GM13976 (cell line): ENCODE measurements at regions not wholly inside any gene's neighbourhood (a gene's known extent, or its start where the extent isn't known, plus 50 kb on each side); places are given as distances from the start of the nearest gene placed in this dataset.

Experiments
- DNase-seq: peaks from one replicate; pipeline ENCODE4 v3.0.0; 2012; ENCODE audit warnings: low spot score
- in situ Hi-C: fragments of 300-500 bp; cut with MboI; formaldehyde crosslinking; loops from one replicate; pipeline ENCODE4 v1.12.0; 2022; ENCODE audit warnings: low sequenced_read_pairs, mixed read lengths, inconsistent platforms; ENCODE audit not compliant: unreplicated experiment
- TF ChIP-seq, protein P1 (sequence below): IDR thresholded peaks from 2 replicates; pipeline ENCODE4 v1.5.1; 2012; ENCODE audit warnings: borderline replicate concordance, mild to moderate bottlenecking; ENCODE audit not compliant: insufficient read depth; ENCODE audit errors: extremely low read depth, missing control alignments, control extremely low read depth

DNA sequence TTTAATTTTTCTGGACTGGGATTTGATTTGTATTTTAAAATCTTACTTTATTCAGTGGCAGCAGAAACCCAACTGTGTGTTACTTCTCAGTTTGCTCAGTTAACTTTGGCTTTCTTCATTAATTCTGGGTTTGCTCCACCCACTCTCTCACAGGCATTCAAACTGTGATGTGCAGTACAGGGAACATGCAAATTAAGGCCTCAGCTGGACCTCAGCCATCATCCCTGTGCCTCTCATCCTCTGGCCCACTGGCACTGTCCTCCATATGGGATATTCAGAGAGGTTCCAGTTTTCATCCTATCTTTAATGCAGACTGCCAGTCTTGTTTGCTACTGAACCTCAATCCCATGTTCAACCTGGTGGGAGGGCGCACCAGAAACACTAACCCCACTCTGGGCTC, 743.4 kb upstream of the IGFBP3 start:
- no peak for DNase-seq
- TF ChIP-seq, protein P1, sequence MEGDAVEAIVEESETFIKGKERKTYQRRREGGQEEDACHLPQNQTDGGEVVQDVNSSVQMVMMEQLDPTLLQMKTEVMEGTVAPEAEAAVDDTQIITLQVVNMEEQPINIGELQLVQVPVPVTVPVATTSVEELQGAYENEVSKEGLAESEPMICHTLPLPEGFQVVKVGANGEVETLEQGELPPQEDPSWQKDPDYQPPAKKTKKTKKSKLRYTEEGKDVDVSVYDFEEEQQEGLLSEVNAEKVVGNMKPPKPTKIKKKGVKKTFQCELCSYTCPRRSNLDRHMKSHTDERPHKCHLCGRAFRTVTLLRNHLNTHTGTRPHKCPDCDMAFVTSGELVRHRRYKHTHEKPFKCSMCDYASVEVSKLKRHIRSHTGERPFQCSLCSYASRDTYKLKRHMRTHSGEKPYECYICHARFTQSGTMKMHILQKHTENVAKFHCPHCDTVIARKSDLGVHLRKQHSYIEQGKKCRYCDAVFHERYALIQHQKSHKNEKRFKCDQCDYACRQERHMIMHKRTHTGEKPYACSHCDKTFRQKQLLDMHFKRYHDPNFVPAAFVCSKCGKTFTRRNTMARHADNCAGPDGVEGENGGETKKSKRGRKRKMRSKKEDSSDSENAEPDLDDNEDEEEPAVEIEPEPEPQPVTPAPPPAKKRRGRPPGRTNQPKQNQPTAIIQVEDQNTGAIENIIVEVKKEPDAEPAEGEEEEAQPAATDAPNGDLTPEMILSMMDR = no peak
- in situ Hi-C loops = no loop called here

DNA sequence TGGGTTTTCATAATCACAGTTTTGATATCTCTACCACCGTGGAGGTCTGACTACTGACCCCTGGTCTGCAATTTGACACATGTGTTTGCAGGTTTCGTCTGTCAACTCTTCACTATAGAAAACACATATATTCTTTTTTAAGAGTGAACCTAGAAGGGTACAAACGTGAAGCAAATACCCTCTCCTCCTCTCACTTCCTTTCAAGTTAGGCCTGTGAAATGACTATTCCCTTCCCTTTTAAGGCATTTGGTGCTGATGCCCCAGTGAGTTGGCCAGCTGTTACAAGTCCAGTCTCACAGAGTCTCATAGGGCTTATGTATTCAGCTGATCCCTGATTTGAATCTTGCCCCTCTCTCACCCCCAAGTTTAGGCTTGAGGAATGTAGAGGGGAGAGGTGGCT, 742.0 kb upstream of the IGFBP3 start:
- in situ Hi-C loops = no loop called here
- TF ChIP-seq, protein P1 = no peak
- DNase-seq = no peak

DNA sequence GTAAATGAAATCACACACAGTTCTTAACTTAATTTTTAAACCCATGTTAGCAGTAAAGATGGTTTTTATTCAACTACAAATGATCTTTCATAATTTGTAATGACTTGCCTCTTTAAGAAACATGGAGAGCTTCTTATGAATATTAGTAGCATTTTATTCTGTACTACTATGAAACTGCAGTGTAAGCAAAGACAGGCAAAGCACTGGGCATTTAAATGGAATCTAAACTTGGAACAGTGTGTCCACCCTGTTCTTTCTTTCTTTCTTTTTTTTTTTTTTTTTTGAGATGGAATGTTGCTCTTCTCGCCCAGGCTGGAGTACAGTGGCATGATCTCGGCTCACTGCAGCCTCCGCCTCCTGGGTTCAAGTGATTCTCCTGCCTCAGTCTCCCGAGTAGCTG, 740.4 kb upstream of the IGFBP3 start:
- TF ChIP-seq, protein P1 = no peak
- in situ Hi-C loops = no loop called here
- no peak for DNase-seq

DNA sequence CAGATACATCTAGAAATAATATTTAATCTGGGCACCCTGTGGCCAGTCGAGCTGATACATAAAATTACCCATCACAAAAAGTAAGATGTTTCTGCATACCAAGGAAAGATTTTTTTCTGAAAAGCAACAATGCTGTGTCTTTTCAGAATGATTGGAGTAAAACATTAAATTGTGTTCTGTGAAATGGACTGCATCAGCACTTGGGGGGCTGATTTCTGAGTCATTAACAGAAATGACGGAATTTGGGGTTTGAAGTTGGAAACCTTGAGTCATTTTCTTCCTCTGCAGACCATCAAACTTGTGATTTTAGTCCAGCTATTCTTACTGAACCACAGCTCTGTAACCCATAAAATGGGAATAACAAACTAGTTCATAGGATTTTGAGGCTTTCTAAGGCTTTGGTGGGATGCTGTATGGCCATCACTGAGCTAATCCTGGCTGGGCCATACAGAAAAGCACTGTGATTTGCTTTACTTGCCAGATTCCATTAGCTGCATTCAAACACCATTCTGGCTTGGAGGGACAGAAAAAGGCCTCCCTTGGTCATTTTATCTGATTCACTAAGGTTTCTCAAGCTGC, 739.4 kb upstream of the IGFBP3 start:
- in situ Hi-C loops = no loop called here
- no peak for DNase-seq
- TF ChIP-seq, protein P1 = no peak

DNA sequence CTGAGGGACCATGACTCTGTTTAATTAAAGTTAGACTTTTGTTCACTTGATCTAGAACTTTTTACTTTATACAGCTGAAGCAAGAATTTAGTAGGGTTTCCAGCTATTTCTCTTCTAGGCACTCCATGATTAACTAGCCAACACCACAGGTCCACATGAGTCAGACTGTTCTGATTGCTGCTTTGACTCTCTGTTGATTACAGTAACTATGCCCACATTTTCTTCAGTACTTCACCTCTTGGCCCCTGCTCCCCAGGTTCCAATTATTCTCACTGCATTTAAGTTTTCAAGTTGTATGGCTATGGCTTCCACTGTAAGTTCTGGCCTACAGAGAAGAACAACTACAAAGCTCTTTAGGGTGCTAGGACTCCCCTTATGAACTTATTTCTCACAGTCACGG, 737.2 kb upstream of the IGFBP3 start:
- TF ChIP-seq, protein P1 = no peak
- no peak for DNase-seq
- in situ Hi-C loops = no loop called here

DNA sequence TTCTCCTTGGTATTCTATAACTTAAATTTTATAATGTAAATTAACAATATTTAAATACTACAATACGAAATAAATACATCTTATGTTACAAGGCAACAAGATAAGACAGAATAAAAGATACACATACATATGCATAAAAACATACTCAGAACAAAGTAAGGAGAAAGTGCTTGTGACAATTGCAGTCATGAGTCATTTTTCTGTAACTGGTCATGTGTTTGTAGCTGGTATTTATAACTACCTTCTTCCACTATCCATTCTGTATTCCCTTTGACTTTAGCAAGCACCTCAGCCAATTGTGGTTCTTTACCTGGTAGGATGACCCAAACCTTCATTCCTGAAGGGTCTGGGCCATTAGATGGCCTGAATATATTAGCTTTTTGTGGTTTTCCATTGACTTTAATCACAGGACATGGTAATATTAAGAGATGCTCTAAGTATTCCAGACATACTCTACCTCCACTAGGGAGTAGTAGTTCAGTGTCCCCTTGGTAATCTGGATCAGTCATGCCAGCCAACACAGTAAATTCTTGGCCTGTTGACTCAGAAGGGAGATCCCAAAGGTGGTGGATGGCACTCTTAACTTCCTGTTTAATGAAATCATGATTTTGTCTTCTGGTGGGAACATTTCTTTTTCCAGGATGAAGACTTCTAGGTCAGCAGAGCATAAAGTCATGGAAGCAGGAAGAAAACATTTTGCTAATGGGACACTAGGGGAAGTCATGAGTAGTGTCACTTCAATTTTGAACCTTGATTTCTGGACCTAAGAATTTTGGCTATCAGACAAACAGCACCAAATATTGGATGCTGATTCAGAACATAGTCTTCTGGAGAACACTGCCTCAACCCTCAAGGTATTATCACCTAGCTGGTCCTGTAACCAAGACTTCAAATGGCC, 733.7 kb upstream of the IGFBP3 start:
- TF ChIP-seq, protein P1 = no peak
- no peak for DNase-seq
- in situ Hi-C loops = no loop called here

DNA sequence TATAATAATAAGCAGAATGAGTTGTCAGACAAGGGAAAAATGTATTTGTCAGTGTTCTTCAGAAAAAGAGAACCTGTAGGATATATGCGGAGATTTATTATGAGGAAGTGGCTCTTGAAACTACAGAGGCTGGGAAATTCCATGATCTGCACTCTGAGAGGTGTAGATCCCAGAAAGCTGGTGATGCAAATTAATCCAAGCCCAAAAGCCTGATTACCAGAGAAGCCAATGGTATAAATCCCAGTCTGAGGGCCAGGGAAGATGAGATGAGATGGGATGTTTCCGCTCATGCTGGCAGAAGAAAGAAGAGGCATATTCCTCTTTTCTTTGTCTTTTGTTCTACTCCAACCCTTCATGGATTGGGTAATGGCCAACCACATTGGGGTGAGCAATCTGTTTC, 732.8 kb upstream of the IGFBP3 start:
- DNase-seq = no peak
- TF ChIP-seq, protein P1 = no peak
- in situ Hi-C loops = no loop called here
